A673 (cell line): ENCODE measurements at regions not wholly inside any gene's neighbourhood (a gene's known extent, or its start where the extent isn't known, plus 50 kb on each side); places are given as distances from the start of the nearest gene placed in this dataset.

Source experiments
- EZH2 ChIP-seq: fragments of 200-600 bp; sonication (generic); IDR thresholded peaks from 2 replicates; pipeline ENCODE4 v1.6.1; 2017; ENCODE audit warnings: borderline replicate concordance, low read depth, mild to moderate bottlenecking, mixed read lengths, antibody characterized with exemption, low read length; ENCODE audit not compliant: poor library complexity, severe bottlenecking
- TF ChIP-seq, protein P1 (sequence below): fragments of 300-800, 200-600 bp; sonication (generic); conservative IDR thresholded peaks from 2 replicates; pipeline ENCODE4 v1.5.1; 2017; ENCODE audit warnings: low read depth, mild to moderate bottlenecking, antibody characterized with exemption, low read length, moderate library complexity, mixed read lengths

DNA sequence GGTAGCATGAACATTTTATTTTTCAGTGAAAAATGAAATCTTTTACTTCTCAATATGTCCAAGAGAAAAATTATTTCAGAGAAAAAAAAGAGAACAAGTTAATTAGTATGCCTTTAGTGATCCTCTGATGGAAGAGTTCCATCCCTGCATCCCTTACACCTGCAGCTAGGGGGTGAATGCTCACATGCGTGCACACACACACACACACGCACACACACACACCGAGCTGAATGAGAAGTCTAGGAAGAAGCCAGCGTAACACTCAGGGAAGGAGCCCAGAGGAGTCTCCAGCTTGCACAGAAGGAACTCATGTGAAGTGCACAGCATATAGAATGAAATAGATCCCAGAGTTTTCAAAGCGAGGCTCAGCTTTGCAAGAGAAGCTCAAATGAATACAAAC, 510.5 kb downstream of the IRS2 start:
- TF ChIP-seq, protein P1, sequence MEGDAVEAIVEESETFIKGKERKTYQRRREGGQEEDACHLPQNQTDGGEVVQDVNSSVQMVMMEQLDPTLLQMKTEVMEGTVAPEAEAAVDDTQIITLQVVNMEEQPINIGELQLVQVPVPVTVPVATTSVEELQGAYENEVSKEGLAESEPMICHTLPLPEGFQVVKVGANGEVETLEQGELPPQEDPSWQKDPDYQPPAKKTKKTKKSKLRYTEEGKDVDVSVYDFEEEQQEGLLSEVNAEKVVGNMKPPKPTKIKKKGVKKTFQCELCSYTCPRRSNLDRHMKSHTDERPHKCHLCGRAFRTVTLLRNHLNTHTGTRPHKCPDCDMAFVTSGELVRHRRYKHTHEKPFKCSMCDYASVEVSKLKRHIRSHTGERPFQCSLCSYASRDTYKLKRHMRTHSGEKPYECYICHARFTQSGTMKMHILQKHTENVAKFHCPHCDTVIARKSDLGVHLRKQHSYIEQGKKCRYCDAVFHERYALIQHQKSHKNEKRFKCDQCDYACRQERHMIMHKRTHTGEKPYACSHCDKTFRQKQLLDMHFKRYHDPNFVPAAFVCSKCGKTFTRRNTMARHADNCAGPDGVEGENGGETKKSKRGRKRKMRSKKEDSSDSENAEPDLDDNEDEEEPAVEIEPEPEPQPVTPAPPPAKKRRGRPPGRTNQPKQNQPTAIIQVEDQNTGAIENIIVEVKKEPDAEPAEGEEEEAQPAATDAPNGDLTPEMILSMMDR, result 0 out of 2 replicates have a peak, but pooled peaks have one; percentile 18
- no peak for TF ChIP-seq EZH2
